HFFc6 (cell line): ENCODE measurements at regions not wholly inside any gene's neighbourhood (a gene's known extent, or its start where the extent isn't known, plus 50 kb on each side); places are given as distances from the start of the nearest gene placed in this dataset.
A peak's percentile ranks its signal among the peaks of the same experiment; 100 is the strongest.

Experiments used
- DNase-seq: peaks from one replicate; pipeline ENCODE4 v3.0.0-alpha.2; 2018
- H3K27ac Mint-ChIP-seq: 2 replicates; pipeline ENCODE4 v1.8.0; 2020; ENCODE audit warnings: mild to moderate bottlenecking, mixed read lengths
- H3K27me3 Mint-ChIP-seq: 2 replicates; pipeline ENCODE4 v1.8.0; 2021; ENCODE audit warnings: mild to moderate bottlenecking, moderate library complexity, mixed read lengths; ENCODE audit not compliant: insufficient read depth
- H3K36me3 Mint-ChIP-seq: 2 replicates; pipeline ENCODE4 v1.8.0; 2021; ENCODE audit warnings: low read depth, mixed read lengths
- H3K4me1 Mint-ChIP-seq: 2 replicates; pipeline ENCODE4 v1.8.0; 2020; ENCODE audit warnings: low read depth, mixed read lengths
- H3K4me3 Mint-ChIP-seq: 2 replicates; pipeline ENCODE4 v1.8.0; 2020; ENCODE audit warnings: mild to moderate bottlenecking, moderate library complexity, mixed read lengths
- H3K9me3 Mint-ChIP-seq: 2 replicates; pipeline ENCODE4 v1.8.0; 2020; ENCODE audit warnings: mild to moderate bottlenecking, mixed read lengths
- TF ChIP-seq, protein P1 (sequence below): fragments of 200-600 bp; sonication (generic); IDR thresholded peaks from 2 replicates; pipeline ENCODE4 v1.5.0; 2021; ENCODE audit warnings: antibody characterized with exemption, mild to moderate bottlenecking

- Mint-ChIP-seq H3K9me3 (peaks cover 22% of the 10 kb centered on the region), H3K27me3 (no peaks in the 10 kb centered on the region; the same call in 1 of the 2 replicates), H3K36me3 (no peaks in the 10 kb centered on the region; the same call in 1 of the 2 replicates), H3K4me3 (no peak overlapping the region), H3K4me1 (no peaks in the 10 kb centered on the region), H3K27ac (no peak overlapping the region)
- DNase-seq: no peak
- TF ChIP-seq, protein P1, sequence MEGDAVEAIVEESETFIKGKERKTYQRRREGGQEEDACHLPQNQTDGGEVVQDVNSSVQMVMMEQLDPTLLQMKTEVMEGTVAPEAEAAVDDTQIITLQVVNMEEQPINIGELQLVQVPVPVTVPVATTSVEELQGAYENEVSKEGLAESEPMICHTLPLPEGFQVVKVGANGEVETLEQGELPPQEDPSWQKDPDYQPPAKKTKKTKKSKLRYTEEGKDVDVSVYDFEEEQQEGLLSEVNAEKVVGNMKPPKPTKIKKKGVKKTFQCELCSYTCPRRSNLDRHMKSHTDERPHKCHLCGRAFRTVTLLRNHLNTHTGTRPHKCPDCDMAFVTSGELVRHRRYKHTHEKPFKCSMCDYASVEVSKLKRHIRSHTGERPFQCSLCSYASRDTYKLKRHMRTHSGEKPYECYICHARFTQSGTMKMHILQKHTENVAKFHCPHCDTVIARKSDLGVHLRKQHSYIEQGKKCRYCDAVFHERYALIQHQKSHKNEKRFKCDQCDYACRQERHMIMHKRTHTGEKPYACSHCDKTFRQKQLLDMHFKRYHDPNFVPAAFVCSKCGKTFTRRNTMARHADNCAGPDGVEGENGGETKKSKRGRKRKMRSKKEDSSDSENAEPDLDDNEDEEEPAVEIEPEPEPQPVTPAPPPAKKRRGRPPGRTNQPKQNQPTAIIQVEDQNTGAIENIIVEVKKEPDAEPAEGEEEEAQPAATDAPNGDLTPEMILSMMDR: no peak
Measured at GRCh38 chr12:40620564-40621019, 71.6 kb upstream of the CNTN1 start.

DNA sequence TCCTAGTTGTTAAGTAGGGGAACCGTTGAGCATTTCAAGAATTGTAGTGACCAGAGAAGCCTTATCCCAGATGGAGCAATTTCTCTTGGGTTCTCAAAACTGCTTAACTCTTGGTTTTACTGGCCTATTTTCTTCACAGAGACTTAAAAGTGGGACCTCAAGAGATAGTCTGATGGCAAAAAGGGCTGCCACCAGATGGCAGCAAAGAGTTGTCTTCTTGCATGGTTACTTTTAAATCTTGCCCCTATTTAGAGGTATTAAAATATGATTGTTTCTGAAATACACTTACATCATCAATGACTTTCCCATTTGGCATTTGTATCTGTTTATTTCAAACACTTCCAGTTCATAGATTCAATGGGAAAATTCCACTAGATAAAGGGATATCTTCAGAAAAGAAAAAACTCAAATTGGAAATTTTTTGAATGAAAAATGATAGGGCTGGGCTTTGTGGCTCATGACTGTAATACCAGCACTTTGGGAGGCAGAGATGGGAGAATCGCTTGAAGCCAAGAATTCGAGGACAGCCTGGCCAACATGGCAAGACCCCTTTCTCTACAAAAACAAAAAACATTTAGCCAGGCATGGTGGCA lies 69.9 kb upstream of the CNTN1 start:
- Mint-ChIP-seq H3K4me1 (no peaks in the 10 kb centered on the region), H3K9me3 (peaks cover 28% of the 10 kb centered on the region), H3K27me3 (no peaks in the 10 kb centered on the region), H3K36me3 (no peaks in the 10 kb centered on the region; the same call in 1 of the 2 replicates), H3K27ac (no peak overlapping the region), H3K4me3 (no peak overlapping the region)
- DNase-seq: peak; percentile 1
- TF ChIP-seq, protein P1: peak; percentile 79

- no peaks in the 10 kb centered on the region for H3K36me3 Mint-ChIP-seq
- no peak overlapping the region for H3K27ac Mint-ChIP-seq
- TF ChIP-seq, protein P1: no peak
- no peak for DNase-seq
- H3K4me3 Mint-ChIP-seq: no peak overlapping the region
- H3K27me3 Mint-ChIP-seq: peaks cover 1% of the 10 kb centered on the region; the same call in 1 of the 2 replicates
- H3K4me1 Mint-ChIP-seq: no peaks in the 10 kb centered on the region
- peaks cover 13% of the 10 kb centered on the region for H3K9me3 Mint-ChIP-seq
Measured at GRCh38 chr12:40632171-40632570, 60.1 kb upstream of the CNTN1 start.

- no peak overlapping the region for H3K4me3 Mint-ChIP-seq
- TF ChIP-seq, protein P1: no peak
- peaks cover 13% of the 10 kb centered on the region for H3K9me3 Mint-ChIP-seq
- H3K36me3 Mint-ChIP-seq: no peaks in the 10 kb centered on the region
- H3K4me1 Mint-ChIP-seq: no peaks in the 10 kb centered on the region
- peaks cover 1% of the 10 kb centered on the region; the same call in 1 of the 2 replicates for H3K27me3 Mint-ChIP-seq
- DNase-seq: no peak
- no peak overlapping the region for H3K27ac Mint-ChIP-seq
Measured at GRCh38 chr12:40632933-40633332, 59.3 kb upstream of the CNTN1 start.

DNA sequence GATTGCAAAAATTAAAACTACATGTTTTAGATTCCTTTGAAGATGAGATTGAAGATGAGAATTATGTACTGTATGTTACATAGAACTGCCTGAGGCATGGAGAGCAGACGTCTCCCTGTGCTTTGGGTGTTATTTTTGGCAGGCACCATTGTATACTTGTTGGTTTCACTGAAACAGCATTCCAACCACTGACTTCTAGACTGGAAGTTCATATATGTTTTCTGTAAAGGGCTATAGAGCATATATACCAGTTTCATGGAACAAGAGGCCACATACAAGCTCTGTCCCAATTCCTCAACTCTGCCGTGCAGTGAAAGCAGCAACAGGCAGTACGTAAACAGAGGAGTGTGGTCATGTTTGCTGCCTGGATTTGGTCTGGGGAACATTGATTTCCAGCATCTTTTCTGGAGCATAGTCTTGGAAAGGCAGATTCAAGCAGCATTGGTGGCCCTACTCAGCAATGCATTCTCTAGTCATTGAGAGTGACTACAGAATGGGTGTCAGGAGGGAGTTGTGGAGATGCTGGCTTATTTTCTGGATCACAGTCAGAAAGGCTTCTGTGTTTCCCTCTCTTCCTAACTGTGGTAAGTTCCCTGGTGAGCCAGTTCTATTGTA lies 57.6 kb upstream of the CNTN1 start:
- no peak overlapping the region for H3K27ac Mint-ChIP-seq

More for the DNA sequence above, 57.6 kb upstream of the CNTN1 start:
- H3K9me3 Mint-ChIP-seq: peaks cover 18% of the 10 kb centered on the region
- TF ChIP-seq, protein P1: no peak
- no peaks in the 10 kb centered on the region for H3K4me1 Mint-ChIP-seq
- DNase-seq: no peak
- peaks cover 1% of the 10 kb centered on the region; the same call in 1 of the 2 replicates for H3K27me3 Mint-ChIP-seq
- no peak overlapping the region for H3K4me3 Mint-ChIP-seq
- H3K36me3 Mint-ChIP-seq: no peaks in the 10 kb centered on the region
